Pons (tissue), 1 donor: ENCODE measurements at regions not wholly inside any gene's neighbourhood (a gene's known extent, or its start where the extent isn't known, plus 50 kb on each side); places are given as distances from the start of the nearest gene placed in this dataset.

Experiments used
- DNase-seq: peaks from one replicate; pipeline ENCODE4 v3.0.0-alpha.2; 2016; ENCODE audit warnings: low spot score

DNA sequence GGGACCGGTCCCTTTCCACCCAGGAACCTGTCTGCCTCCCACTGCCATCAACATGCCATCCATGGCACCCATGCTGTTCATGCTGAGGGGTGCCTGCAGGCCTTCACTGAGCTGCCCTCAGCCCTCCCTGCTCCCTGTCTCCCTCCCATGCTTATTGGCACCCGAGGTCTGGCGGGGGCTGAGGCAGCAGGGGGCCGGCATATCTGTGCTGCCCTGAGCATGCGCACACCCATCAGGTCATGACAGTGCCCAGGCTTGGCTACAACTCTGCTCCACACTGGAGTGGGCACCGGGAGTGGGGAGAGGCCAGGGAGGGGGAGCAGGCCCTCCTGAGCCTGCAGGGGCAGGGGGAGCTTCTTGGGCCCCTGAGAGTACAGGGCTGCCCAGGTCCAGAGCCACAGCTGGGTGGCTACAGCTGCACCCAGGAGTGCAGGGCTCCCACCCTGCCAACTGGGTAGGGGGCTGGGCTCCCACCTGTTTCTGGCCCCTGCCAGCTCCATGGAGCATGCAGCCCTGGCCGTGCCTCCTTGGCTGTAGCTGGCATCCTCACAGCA is 395.8 kb upstream of the DMD start:
- DNase-seq: no peak

DNA sequence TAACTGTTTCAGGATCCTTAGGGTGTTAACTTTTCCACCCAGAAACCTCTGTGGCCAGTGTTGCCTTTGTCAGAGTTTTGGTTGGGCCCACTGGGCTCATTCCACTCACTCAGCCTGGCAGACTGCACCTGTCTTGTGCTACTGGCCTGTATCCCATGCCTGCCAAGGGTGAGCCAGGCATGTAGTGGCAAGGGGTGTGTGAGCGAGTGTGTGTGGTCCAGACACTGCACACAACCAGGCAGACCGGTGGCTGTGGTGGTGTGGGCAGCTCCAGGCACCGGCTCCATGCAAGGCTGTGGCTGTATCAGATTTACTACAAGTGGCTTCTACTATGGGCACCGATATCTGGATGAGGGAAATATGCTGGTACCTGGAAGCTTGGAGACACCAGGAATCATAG is 394.6 kb upstream of the DMD start:
- no peak for DNase-seq

DNA sequence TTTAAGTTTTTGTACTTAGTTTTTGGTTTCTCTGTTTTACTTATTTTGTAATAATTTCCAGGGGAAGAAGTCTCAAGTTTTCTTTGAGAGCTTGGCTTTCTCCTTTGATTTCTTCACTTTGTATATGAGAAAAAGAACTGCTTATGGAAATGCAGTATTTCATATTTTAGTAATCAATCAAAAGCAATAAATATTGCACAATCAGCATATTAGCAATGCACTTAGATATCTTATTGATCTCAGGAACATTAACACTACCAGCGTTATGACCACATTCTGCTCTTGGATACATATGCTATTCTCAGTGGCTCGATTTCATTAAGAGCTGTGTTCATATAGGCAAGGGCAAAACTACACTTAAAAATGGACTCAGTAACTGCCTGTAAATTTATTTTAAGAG is 381.0 kb upstream of the DMD start:
- DNase-seq: no peak

DNA sequence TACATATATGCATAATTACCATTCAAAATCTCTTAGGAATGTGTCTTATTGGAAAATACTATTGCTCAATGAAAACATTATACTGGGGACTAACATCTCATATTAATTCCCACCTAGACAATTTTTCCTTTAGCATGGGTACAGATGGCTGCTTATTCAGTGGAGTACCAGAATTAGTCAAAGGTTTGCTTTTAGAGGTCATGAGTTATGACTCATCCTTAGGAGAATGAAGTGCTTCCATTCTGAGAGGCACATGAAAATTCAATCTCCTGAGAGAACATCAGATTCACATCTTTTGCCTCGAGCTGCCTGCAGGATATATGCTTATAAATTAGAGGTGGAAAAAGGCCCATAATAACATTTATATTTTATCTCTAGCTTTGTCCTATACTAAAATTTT is 378.0 kb upstream of the DMD start:
- DNase-seq: peak; percentile 0

DNA sequence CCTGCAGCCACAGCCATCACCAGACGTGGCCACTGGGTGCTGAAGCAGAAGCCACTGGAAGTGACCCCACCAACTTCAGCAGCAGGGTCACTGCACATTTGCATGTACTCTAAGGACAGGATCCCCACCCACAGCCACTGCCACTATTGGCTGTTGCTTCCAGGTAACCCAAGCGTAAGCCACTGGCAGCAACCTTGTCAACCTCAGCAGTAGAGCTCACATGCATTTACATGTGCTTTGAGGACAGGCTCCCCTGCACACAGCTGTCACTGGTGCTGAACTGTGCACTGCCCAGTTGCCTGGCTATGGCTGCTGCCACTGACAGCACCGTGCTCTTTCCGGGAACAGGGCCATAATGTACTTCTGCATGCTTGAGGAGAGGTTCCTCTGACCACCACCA is 332.4 kb upstream of the DMD start:
- DNase-seq: no peak
